K562 (cell line): ENCODE measurements at regions not wholly inside any gene's neighbourhood (a gene's known extent, or its start where the extent isn't known, plus 50 kb on each side); places are given as distances from the start of the nearest gene placed in this dataset.

ENCODE experiments used
- ATAC-seq: fragments of 200-7000 bp; cut with Tn5 transposase; 3 replicates; pipeline ENCODE4 v1.9.1; 2020; ENCODE audit warnings: moderate library complexity
- BruUV-seq: library from RNA; stranded (reverse); fragments of 400-500 nt; replicated peaks from 2 replicates; lab custom pipeline; 2021; lab: Mats Ljungman, UMichigan
- CTCF ChIA-PET: fragments of 300-600 bp; formaldehyde crosslinking; extraction: SDS; loops from one replicate; lab custom pipeline; 2021; ENCODE audit warnings: low intra/inter-chr PET ratio; lab: Yijun Ruan, JAX
- POLR2A ChIA-PET: fragments of 300-600, 350-650 bp; sonication (Branson Sonifier 250); formaldehyde crosslinking; extraction: SDS; loops from one replicate; lab custom pipeline; 2021; ENCODE audit warnings: antibody characterized with exemption, inconsistent platforms; lab: Yijun Ruan, JAX
- DNase-seq, 4 experiments: peaks; one replicate each; pipeline versions ENCODE4 v3.0.0 to v3.0.0-alpha.2; 2011 to 2018; ENCODE audit warnings: low spot score in 3 of 4, mixed read lengths in 3 of 4; ENCODE audit errors: extremely low read depth in 1 of 4
- FAIRE-seq: peaks from 2 replicates; lab custom pipeline; 2011; peaks lifted over from hg19 to GRCh38; lab: Jason Lieb, UNC
- H2AFZ ChIP-seq: 2 replicates; pipeline ENCODE4 v1.6.0; 2011; ENCODE audit warnings: low read depth, low read length, control low read depth, inconsistent platforms
- H3K27ac ChIP-seq: fragments of 200-600 bp; 3 replicates; pipeline ENCODE4 v1.8.0; 2011; ENCODE audit warnings: low read depth, mild to moderate bottlenecking, control low read depth, inconsistent platforms, low read length, moderate library complexity, mixed read lengths; ENCODE audit errors: extremely low read depth
- H3K27me3 ChIP-seq, 2 experiments: fragments of 300-600 bp in 1 of 2; 2 replicates in 1 of 2; 3 replicates in 1 of 2; pipeline versions ENCODE4 v1.6.0 to v1.8.0; 2011; ENCODE audit warnings: inconsistent platforms in 2 of 2, low read length in 2 of 2, mild to moderate bottlenecking in 1 of 2, mixed read lengths in 1 of 2, moderate library complexity in 1 of 2; ENCODE audit not compliant: control insufficient read depth in 2 of 2, insufficient read depth in 2 of 2
- H3K36me3 ChIP-seq: fragments of 300-600 bp; 3 replicates; pipeline ENCODE4 v1.8.0; 2011; ENCODE audit warnings: mild to moderate bottlenecking, low read length, inconsistent platforms; ENCODE audit not compliant: control insufficient read depth, insufficient read depth
- H3K4me1 ChIP-seq, 2 experiments: fragments of 200-600 bp in 1 of 2; replicated peaks in 1 of 2; 2 replicates in 1 of 2; 3 replicates in 1 of 2; pipeline versions ENCODE4 v1.5.1 to v1.8.0; 2011; ENCODE audit warnings: inconsistent platforms in 2 of 2, low read length in 2 of 2, mild to moderate bottlenecking in 1 of 2, mixed read lengths in 1 of 2, moderate library complexity in 1 of 2; ENCODE audit not compliant: control insufficient read depth in 2 of 2, insufficient read depth in 2 of 2
- H3K4me2 ChIP-seq: 2 replicates; pipeline ENCODE4 v1.6.1; 2011; ENCODE audit warnings: low read length, control low read depth, inconsistent platforms, mixed read lengths; ENCODE audit not compliant: insufficient read depth
- H3K4me3 ChIP-seq: fragments of 200-600 bp; sonication (generic), shearing (Covaris generic); 2 replicates; pipeline ENCODE4 v1.5.1; 2016; ENCODE audit warnings: control low read depth, inconsistent platforms
- H3K79me2 ChIP-seq: fragments of 200-600 bp; 3 replicates; pipeline ENCODE4 v1.8.0; 2011; ENCODE audit warnings: low read length, inconsistent platforms; ENCODE audit not compliant: control insufficient read depth, insufficient read depth
- H3K9ac ChIP-seq, 2 experiments: 2 replicates each; pipeline versions ENCODE4 v1.6.0 to v1.6.1; 2011; ENCODE audit warnings: low read depth in 2 of 2, low read length in 2 of 2, control low read depth in 1 of 2, inconsistent platforms in 1 of 2, mild to moderate bottlenecking in 1 of 2, mixed read lengths in 1 of 2; ENCODE audit not compliant: insufficient read depth in 1 of 2
- H3K9me1 ChIP-seq: one replicate; pipeline ENCODE4 v1.6.0; 2011; ENCODE audit warnings: inconsistent platforms, mild to moderate bottlenecking, low read length, moderate library complexity; ENCODE audit not compliant: control insufficient read depth, insufficient read depth
- H3K9me3 ChIP-seq: replicated peaks from 2 replicates; pipeline ENCODE4 v1.5.1; 2011; ENCODE audit warnings: low read depth, low read length, inconsistent platforms; ENCODE audit not compliant: control insufficient read depth, insufficient read depth
- H4K20me1 ChIP-seq: replicated peaks from 2 replicates; pipeline ENCODE4 v1.6.1; 2011; ENCODE audit warnings: low read length, inconsistent platforms, mixed read lengths; ENCODE audit not compliant: control insufficient read depth, insufficient read depth
- HMG20B ChIP-seq: fragments of 250-450 bp; sonication (Bioruptor Pico); IDR thresholded peaks from 2 replicates; pipeline ENCODE4 v1.5.0; 2021; ENCODE audit warnings: mild to moderate bottlenecking
- PHF8 ChIP-seq: fragments of 200-600 bp; sonication (generic); IDR thresholded peaks from 2 replicates; pipeline ENCODE4 v1.6.1; 2012; ENCODE audit warnings: mixed run types, mild to moderate bottlenecking, inconsistent platforms, low read length, moderate library complexity, borderline replicate concordance
- POLR2G ChIP-seq: fragments of 200-400 bp; formaldehyde crosslinking; IDR thresholded peaks from 2 replicates; pipeline ENCODE4 v1.6.1; 2017; ENCODE audit warnings: low read depth, mild to moderate bottlenecking, antibody characterized with exemption, low read length, moderate library complexity
- SRF ChIP-seq, 2 experiments: fragments of 250-450, 450-650 bp in 1 of 2; sonication (Bioruptor Pico) in 1 of 2; sonication (generic) in 1 of 2; formaldehyde crosslinking; IDR thresholded peaks; 2 replicates each; pipeline versions ENCODE4 v1.5.0 to v1.5.1; 2020 to 2022; ENCODE audit warnings: mild to moderate bottlenecking in 1 of 2, missing genetic modification reagents in 1 of 2
- U2AF1 ChIP-seq: fragments of 200-400 bp; formaldehyde crosslinking; optimal IDR thresholded peaks from 2 replicates; pipeline ENCODE3; 2017; ENCODE audit warnings: mild to moderate bottlenecking, low read depth, low read length, moderate library complexity
- ZBTB1 ChIP-seq: sonication (generic); formaldehyde crosslinking; IDR thresholded peaks from 2 replicates; pipeline ENCODE4 v1.8.1; 2023; ENCODE audit warnings: missing genetic modification reagents, low read depth, mild to moderate bottlenecking, borderline replicate concordance
- ZNF75A ChIP-seq: fragments of 450-650 bp; formaldehyde crosslinking; IDR thresholded peaks from 2 replicates; pipeline ENCODE4 v1.4.0; 2020; ENCODE audit warnings: mild to moderate bottlenecking
- WGBS: fragments of 100-300 bp; shearing (Covaris generic); methylation state at CpG from one replicate; pipeline ENCODE4 v1.1.6; 2016; ENCODE audit warnings: low coverage, mixed read lengths; ENCODE audit not compliant: insufficient coverage; ENCODE audit errors: missing lambda C conversion rate; 5-methylcytosine and 5-hydroxymethylcytosine counted together
- in situ Hi-C: fragments of 300-500 bp; cut with MboI; formaldehyde crosslinking; loops from 4 replicates; pipeline ENCODE4 v1.15.0; 2018; ENCODE audit warnings: inconsistent platforms, mixed read lengths
- intact Hi-C: fragments of 100-400 bp; cut with micrococcal nuclease; formaldehyde crosslinking; loops from 2 replicates; pipeline ENCODE4 v1.14.2; 2022
- TF ChIP-seq, protein P1 (sequence below): fragments of 250-450 bp; sonication (Bioruptor Pico); IDR thresholded peaks from 2 replicates; pipeline ENCODE4 v1.4.0; 2020; ENCODE audit warnings: mild to moderate bottlenecking, moderate library complexity

DNA sequence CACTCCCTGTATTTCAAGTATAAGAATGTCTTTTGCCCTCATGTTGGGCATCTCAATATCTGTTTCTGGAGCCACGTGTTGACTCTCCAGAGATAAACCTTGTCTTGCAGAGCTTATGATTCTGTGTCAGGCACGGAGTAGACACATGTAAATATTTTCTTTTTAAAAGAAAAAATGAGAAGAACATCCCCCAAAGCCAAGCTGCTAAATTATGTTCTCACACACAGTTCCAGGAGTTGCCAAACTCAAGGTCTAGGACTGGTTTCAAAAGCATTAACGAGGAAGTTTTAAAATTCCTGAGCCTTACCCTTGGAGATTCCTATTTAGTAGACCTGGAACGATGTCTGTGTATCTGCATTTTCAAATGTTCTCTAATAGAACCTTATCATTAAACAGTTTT is 1228.3 kb upstream of the WWC1 start (continued):
- no peak for TF ChIP-seq U2AF1
- no peak for TF ChIP-seq PHF8
- TF ChIP-seq POLR2G = no peak
- TF ChIP-seq, protein P1, sequence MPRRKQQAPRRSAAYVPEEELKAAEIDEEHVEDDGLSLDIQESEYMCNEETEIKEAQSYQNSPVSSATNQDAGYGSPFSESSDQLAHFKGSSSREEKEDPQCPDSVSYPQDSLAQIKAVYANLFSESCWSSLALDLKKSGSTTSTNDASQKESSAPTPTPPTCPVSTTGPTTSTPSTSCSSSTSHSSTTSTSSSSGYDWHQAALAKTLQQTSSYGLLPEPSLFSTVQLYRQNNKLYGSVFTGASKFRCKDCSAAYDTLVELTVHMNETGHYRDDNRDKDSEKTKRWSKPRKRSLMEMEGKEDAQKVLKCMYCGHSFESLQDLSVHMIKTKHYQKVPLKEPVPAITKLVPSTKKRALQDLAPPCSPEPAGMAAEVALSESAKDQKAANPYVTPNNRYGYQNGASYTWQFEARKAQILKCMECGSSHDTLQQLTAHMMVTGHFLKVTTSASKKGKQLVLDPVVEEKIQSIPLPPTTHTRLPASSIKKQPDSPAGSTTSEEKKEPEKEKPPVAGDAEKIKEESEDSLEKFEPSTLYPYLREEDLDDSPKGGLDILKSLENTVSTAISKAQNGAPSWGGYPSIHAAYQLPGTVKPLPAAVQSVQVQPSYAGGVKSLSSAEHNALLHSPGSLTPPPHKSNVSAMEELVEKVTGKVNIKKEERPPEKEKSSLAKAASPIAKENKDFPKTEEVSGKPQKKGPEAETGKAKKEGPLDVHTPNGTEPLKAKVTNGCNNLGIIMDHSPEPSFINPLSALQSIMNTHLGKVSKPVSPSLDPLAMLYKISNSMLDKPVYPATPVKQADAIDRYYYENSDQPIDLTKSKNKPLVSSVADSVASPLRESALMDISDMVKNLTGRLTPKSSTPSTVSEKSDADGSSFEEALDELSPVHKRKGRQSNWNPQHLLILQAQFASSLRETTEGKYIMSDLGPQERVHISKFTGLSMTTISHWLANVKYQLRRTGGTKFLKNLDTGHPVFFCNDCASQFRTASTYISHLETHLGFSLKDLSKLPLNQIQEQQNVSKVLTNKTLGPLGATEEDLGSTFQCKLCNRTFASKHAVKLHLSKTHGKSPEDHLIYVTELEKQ (CRISPR knock-in tag) = no peak
- TF ChIP-seq ZNF75A (CRISPR knock-in tag) = no peak

DNA sequence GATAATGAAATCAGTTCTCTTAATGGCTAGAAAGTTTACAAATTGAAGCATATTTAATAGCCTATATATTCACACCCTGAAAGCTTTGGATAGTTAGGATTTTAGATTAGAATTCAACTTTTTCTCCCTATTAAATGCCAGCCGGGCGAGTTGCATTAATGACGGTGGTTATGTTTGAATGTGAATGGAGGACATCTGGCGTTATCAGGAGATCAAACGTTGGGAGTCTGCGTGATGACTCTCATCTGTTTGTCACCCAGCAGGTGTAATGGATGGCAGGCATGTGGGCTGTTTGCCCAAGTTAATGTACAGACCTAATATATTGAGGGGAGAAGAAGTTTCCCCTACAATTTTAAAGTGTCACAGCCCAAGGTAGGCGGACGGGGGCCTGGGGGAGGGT is 1227.7 kb upstream of the WWC1 start:
- H3K79me2 ChIP-seq = no peaks in the 10 kb centered on the region
- in situ Hi-C loops (no loop called here), intact Hi-C loops (no loop called here)
- ATAC-seq = no peak
- no peaks in the 10 kb centered on the region for H4K20me1 ChIP-seq
- H3K36me3 ChIP-seq = no peaks in the 10 kb centered on the region
- POLR2A ChIA-PET = no interaction called here
- H3K4me3 ChIP-seq = no peak overlapping the region
- H2AFZ ChIP-seq = no peak overlapping the region
- H3K9me3 ChIP-seq = no peaks in the 10 kb centered on the region
- no peaks in the 10 kb centered on the region for H3K4me1 ChIP-seq
- no peak for FAIRE-seq
- WGBS = 2% methylated on average over 8 of the region's 8 CpGs
- H3K4me2 ChIP-seq = no peak overlapping the region
- no peaks in the 10 kb centered on the region for H3K27me3 ChIP-seq
- TF ChIP-seq HMG20B (CRISPR knock-in tag) = no peak
- no peak for TF ChIP-seq ZBTB1
- TF ChIP-seq SRF (CRISPR knock-in tag; IDR thresholded peaks at IDR 0.05) = no peak
- TF ChIP-seq, all 486 proteins: peak for 0
- Histone ChIP-seq H3K9ac (no peak overlapping the region), H3K9me1 (no peaks in the 10 kb centered on the region), H3K27ac (no peak overlapping the region)
- CTCF ChIA-PET = no interaction called here
- no TSS peak for BruUV-seq
- DNase-seq = no peak
